Mononuclear cell (primary cell): ENCODE measurements at regions not wholly inside any gene's neighbourhood (a gene's known extent, or its start where the extent isn't known, plus 50 kb on each side); places are given as distances from the start of the nearest gene placed in this dataset.

Experiments used
- H3K27me3 ChIP-seq: 2 replicates; pipeline ENCODE4 v1.6.0; 2011; ENCODE audit warnings: low read length, control low read depth; ENCODE audit not compliant: insufficient read depth
- H3K4me1 ChIP-seq: 2 replicates; pipeline ENCODE4 v1.5.1; 2011; ENCODE audit warnings: mild to moderate bottlenecking, low read length, control low read depth; ENCODE audit not compliant: insufficient read depth
- H3K4me3 ChIP-seq: 2 replicates; pipeline ENCODE4 v1.5.1; 2011; ENCODE audit warnings: mild to moderate bottlenecking, low read length, moderate library complexity
- H3K9me3 ChIP-seq: 2 replicates; pipeline ENCODE4 v1.5.1; 2011; ENCODE audit warnings: low read depth, mild to moderate bottlenecking, control low read depth, low read length

GRCh38 chr5:67383451-67383850 lies 186.9 kb upstream of the CD180 start:
- no peaks in the 10 kb centered on the region for H3K27me3 ChIP-seq
- no peaks in the 10 kb centered on the region for H3K4me1 ChIP-seq
- no peak overlapping the region for H3K4me3 ChIP-seq
- no peaks in the 10 kb centered on the region for H3K9me3 ChIP-seq

- Histone ChIP-seq H3K9me3 (no peaks in the 10 kb centered on the region), H3K4me1 (no peaks in the 10 kb centered on the region), H3K4me3 (no peak overlapping the region), H3K27me3 (no peaks in the 10 kb centered on the region)
These were observed 184.8 kb upstream of the CD180 start for GRCh38 chr5:67381236-67381880.

- H3K9me3 ChIP-seq: no peaks in the 10 kb centered on the region
- no peak overlapping the region for H3K4me3 ChIP-seq
- no peaks in the 10 kb centered on the region for H3K27me3 ChIP-seq
- H3K4me1 ChIP-seq: no peaks in the 10 kb centered on the region
These were observed 183.8 kb upstream of the CD180 start for GRCh38 chr5:67380431-67380830.

- Histone ChIP-seq H3K9me3 (no peaks in the 10 kb centered on the region), H3K27me3 (no peaks in the 10 kb centered on the region), H3K4me3 (no peak overlapping the region), H3K4me1 (no peaks in the 10 kb centered on the region)
These were observed 183.2 kb upstream of the CD180 start for GRCh38 chr5:67379753-67380152.

GRCh38 chr5:67378256-67378655 lies 181.7 kb upstream of the CD180 start:
- Histone ChIP-seq H3K4me1 (no peaks in the 10 kb centered on the region), H3K9me3 (no peaks in the 10 kb centered on the region), H3K27me3 (no peaks in the 10 kb centered on the region), H3K4me3 (no peak overlapping the region)

- Histone ChIP-seq H3K27me3 (no peaks in the 10 kb centered on the region), H3K9me3 (no peaks in the 10 kb centered on the region), H3K4me1 (no peaks in the 10 kb centered on the region), H3K4me3 (no peak overlapping the region)
These were observed 181.0 kb upstream of the CD180 start for GRCh38 chr5:67377631-67378030.

- Histone ChIP-seq H3K4me3 (no peak overlapping the region), H3K27me3 (no peaks in the 10 kb centered on the region), H3K4me1 (no peaks in the 10 kb centered on the region), H3K9me3 (no peaks in the 10 kb centered on the region)
These were observed 179.0 kb upstream of the CD180 start for GRCh38 chr5:67375606-67376005.

GRCh38 chr5:67374378-67374777 lies 177.8 kb upstream of the CD180 start:
- Histone ChIP-seq H3K4me1 (no peaks in the 10 kb centered on the region), H3K27me3 (no peaks in the 10 kb centered on the region), H3K9me3 (no peaks in the 10 kb centered on the region), H3K4me3 (no peak overlapping the region)

- H3K27me3 ChIP-seq: no peaks in the 10 kb centered on the region
- H3K9me3 ChIP-seq: no peaks in the 10 kb centered on the region
- no peak overlapping the region for H3K4me3 ChIP-seq
- H3K4me1 ChIP-seq: no peaks in the 10 kb centered on the region
These were observed 176.9 kb upstream of the CD180 start for GRCh38 chr5:67373518-67373917.

- Histone ChIP-seq H3K4me1 (no peaks in the 10 kb centered on the region), H3K9me3 (no peaks in the 10 kb centered on the region), H3K27me3 (no peaks in the 10 kb centered on the region), H3K4me3 (no peak overlapping the region)
These were observed 176.3 kb upstream of the CD180 start for GRCh38 chr5:67372887-67373286.

GRCh38 chr5:67371924-67372323 lies 175.3 kb upstream of the CD180 start:
- no peaks in the 10 kb centered on the region for H3K27me3 ChIP-seq
- H3K9me3 ChIP-seq: no peaks in the 10 kb centered on the region
- no peaks in the 10 kb centered on the region for H3K4me1 ChIP-seq
- H3K4me3 ChIP-seq: no peak overlapping the region

- Histone ChIP-seq H3K4me1 (no peaks in the 10 kb centered on the region), H3K4me3 (no peak overlapping the region), H3K27me3 (no peaks in the 10 kb centered on the region), H3K9me3 (no peaks in the 10 kb centered on the region)
These were observed 170.2 kb upstream of the CD180 start for GRCh38 chr5:67366691-67367395.

- Histone ChIP-seq H3K4me3 (no peak overlapping the region), H3K9me3 (no peaks in the 10 kb centered on the region), H3K4me1 (no peaks in the 10 kb centered on the region), H3K27me3 (no peaks in the 10 kb centered on the region)
These were observed 169.7 kb upstream of the CD180 start for GRCh38 chr5:67366276-67366675.

GRCh38 chr5:67364381-67364970 lies 167.9 kb upstream of the CD180 start:
- Histone ChIP-seq H3K27me3 (no peaks in the 10 kb centered on the region), H3K4me3 (no peak overlapping the region), H3K9me3 (no peaks in the 10 kb centered on the region), H3K4me1 (peaks cover 9% of the 10 kb centered on the region)

- Histone ChIP-seq H3K4me1 (peaks cover 9% of the 10 kb centered on the region), H3K4me3 (no peak overlapping the region), H3K9me3 (no peaks in the 10 kb centered on the region), H3K27me3 (no peaks in the 10 kb centered on the region)
These were observed 167.4 kb upstream of the CD180 start for GRCh38 chr5:67363963-67364362.
